HG02884 (cell line): ENCODE measurements at regions not wholly inside any gene's neighbourhood (a gene's known extent, or its start where the extent isn't known, plus 50 kb on each side); places are given as distances from the start of the nearest gene placed in this dataset.
"Not testable (repeated sequence)": the region's sequence is repeated elsewhere in the genome, so short reads cannot be mapped to it uniquely, and the experiment has no call there.

Experiments used
- ATAC-seq: cut with Tn5 transposase; IDR thresholded peaks from one replicate; pipeline ENCODE4 v1.9.1; 2021; ENCODE audit warnings: mild to moderate bottlenecking, moderate library complexity; ENCODE audit not compliant: unreplicated experiment

DNA sequence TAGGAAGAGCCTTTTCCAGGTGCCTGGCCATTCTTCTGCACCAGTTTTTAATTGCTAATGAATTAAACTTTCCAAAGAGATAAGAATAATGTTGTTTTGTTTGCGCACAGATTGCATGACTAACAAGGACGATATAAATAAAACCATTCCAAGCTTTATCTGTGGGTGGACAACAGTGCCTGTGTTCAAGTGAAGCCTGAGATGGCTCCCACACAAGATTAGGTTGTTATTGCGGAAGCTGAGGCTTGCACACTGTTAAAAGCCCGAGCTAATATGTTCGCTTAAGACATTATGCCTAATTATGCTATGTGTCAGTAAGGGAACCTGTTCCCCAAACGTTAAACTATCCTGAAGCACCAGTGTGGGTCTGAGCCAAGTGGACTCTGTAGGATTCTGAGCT lies 58.5 kb upstream of the NBPF11 start:
- not testable (repeated sequence) for ATAC-seq

DNA sequence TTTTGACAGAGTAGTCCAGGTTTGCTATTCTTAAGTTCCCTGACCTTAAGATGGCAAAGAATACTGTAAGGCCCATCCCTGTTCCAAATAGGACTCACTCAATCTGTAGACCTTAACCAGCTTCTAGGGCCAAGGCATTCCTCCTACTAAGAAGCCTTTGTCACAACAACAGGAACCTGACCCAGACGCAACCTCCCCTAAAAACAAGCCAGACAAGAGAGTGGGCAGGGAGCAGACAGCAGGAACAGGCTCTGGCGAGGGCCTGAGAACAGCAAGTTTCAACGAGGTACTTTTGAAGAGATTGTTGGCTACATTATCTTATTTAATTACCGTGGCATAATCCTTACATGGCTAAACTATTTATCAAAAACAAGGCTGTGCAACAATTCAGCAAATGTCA lies 58.1 kb upstream of the NBPF11 start:
- not testable (repeated sequence) for ATAC-seq

DNA sequence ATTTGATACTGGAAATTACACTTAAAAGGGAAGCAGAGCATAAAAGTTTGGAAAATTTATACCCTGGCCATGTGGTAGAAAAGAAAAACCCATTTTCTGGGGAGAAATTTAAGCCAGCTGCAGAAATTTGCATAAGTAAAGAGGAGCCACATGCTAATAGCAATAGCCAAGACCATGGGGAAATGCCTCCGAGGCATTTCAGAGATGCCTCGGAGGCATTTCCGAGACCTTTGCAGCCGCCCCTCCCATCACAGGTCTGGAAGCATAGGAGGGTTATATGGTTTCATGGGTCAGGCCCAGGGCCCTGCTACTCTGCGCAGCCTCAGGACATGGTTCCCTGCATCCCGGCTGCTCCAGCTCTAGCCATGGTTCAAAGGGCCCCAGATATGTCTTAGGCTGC lies 49.9 kb upstream of the NBPF11 start:
- not testable (repeated sequence) for ATAC-seq
